WTC11 (cell line): ENCODE measurements at regions not wholly inside any gene's neighbourhood (a gene's known extent, or its start where the extent isn't known, plus 50 kb on each side); places are given as distances from the start of the nearest gene placed in this dataset.

Experiments used
- ATAC-seq: fragments of 200-7000 bp; cut with Tn5 transposase; 2 replicates; pipeline ENCODE4 v1.10.0; 2021; ENCODE audit warnings: mild to moderate bottlenecking, moderate library complexity
- CTCF ChIA-PET: fragments of 300-600 bp; sonication (Branson Sonifier 250); formaldehyde crosslinking; loops from one replicate; lab custom pipeline; 2021; ENCODE audit warnings: antibody characterized with exemption; lab: Charles Lee
- POLR2A ChIA-PET: fragments of 350-600 bp; sonication (Branson Sonifier 250); formaldehyde crosslinking; loops from one replicate; lab custom pipeline; 2021; ENCODE audit warnings: antibody characterized with exemption; lab: Charles Lee
- DNase-seq: peaks from one replicate; pipeline ENCODE4 v3.0.0; 2021; ENCODE audit warnings: low spot score
- H3K27ac Mint-ChIP-seq: 2 replicates; pipeline ENCODE4 v1.8.0; 2021; ENCODE audit warnings: mixed read lengths
- H3K27me3 Mint-ChIP-seq: 2 replicates; pipeline ENCODE4 v1.8.0; 2021; ENCODE audit warnings: low read depth, mild to moderate bottlenecking, moderate library complexity, mixed read lengths
- H3K36me3 Mint-ChIP-seq: 2 replicates; pipeline ENCODE4 v1.8.0; 2021; ENCODE audit warnings: mixed read lengths
- H3K4me1 Mint-ChIP-seq: 2 replicates; pipeline ENCODE4 v1.8.0; 2022; ENCODE audit warnings: mixed read lengths
- H3K4me3 Mint-ChIP-seq: 2 replicates; pipeline ENCODE4 v1.8.0; 2021; ENCODE audit warnings: mild to moderate bottlenecking, moderate library complexity, mixed read lengths
- H3K9me3 Mint-ChIP-seq: 2 replicates; pipeline ENCODE4 v1.8.0; 2021; ENCODE audit warnings: mixed read lengths
- ESRRA ChIP-seq: sonication (generic); formaldehyde crosslinking; IDR thresholded peaks from 2 replicates; pipeline ENCODE4 v1.8.1; 2022; ENCODE audit warnings: mild to moderate bottlenecking, missing genetic modification reagents, borderline replicate concordance
- GRHL2 ChIP-seq: fragments of 250-450 bp; sonication (Bioruptor Pico); IDR thresholded peaks from 2 replicates; pipeline ENCODE4 v1.8.0; 2022; ENCODE audit warnings: mild to moderate bottlenecking, moderate library complexity; ENCODE audit not compliant: insufficient replicate concordance, severe bottlenecking
- GTF2I ChIP-seq: fragments of 250-450 bp; sonication (Bioruptor Pico); conservative IDR thresholded peaks from 2 replicates; pipeline ENCODE4 v1.4.0; 2021; ENCODE audit warnings: mild to moderate bottlenecking
- NFATC4 ChIP-seq: fragments of 250-450 bp; sonication (Bioruptor Pico); IDR thresholded peaks from 2 replicates; pipeline ENCODE4 v1.9.0; 2021; ENCODE audit warnings: mild to moderate bottlenecking
- RORB ChIP-seq: fragments of 250-450 bp; sonication (Bioruptor Pico); IDR thresholded peaks from 2 replicates; pipeline ENCODE4 v1.9.0; 2021; ENCODE audit warnings: mild to moderate bottlenecking
- SOX15 ChIP-seq: fragments of 250-450 bp; sonication (Bioruptor Pico); IDR thresholded peaks from 2 replicates; pipeline ENCODE4 v1.9.0; 2021; ENCODE audit warnings: mild to moderate bottlenecking
- SP1 ChIP-seq: sonication (generic); formaldehyde crosslinking; conservative IDR thresholded peaks from 2 replicates; pipeline ENCODE4 v1.8.1; 2022; ENCODE audit warnings: missing genetic modification reagents
- TP53 ChIP-seq: sonication (generic); formaldehyde crosslinking; IDR thresholded peaks from 2 replicates; pipeline ENCODE4 v1.8.1; 2023; ENCODE audit warnings: mild to moderate bottlenecking, missing genetic modification reagents
- ZNF138 ChIP-seq: sonication (generic); formaldehyde crosslinking; conservative IDR thresholded peaks from 2 replicates; pipeline ENCODE4 v1.8.1; 2022; ENCODE audit warnings: mild to moderate bottlenecking, moderate library complexity, missing genetic modification reagents
- ZNF232 ChIP-seq: sonication (generic); formaldehyde crosslinking; IDR thresholded peaks from 2 replicates; pipeline ENCODE4 v1.8.0; 2022; ENCODE audit warnings: mild to moderate bottlenecking, missing genetic modification reagents
- ZNF416 ChIP-seq: fragments of 250-450 bp; sonication (Bioruptor Pico); IDR thresholded peaks from 2 replicates; pipeline ENCODE4 v1.9.0; 2021; ENCODE audit warnings: mild to moderate bottlenecking, inconsistent platforms
- ZNF671 ChIP-seq: fragments of 250-450 bp; sonication (Bioruptor Pico); IDR thresholded peaks from 2 replicates; pipeline ENCODE4 v1.8.0; 2021; ENCODE audit warnings: mild to moderate bottlenecking
- TF ChIP-seq, protein P1 (sequence below): sonication (generic); formaldehyde crosslinking; IDR thresholded peaks from 2 replicates; pipeline ENCODE4 v1.8.1; 2023; ENCODE audit warnings: mild to moderate bottlenecking, missing genetic modification reagents
- TF ChIP-seq, protein P2 (sequence below): sonication (generic); formaldehyde crosslinking; IDR thresholded peaks from 2 replicates; pipeline ENCODE4 v1.8.1; 2022; ENCODE audit warnings: low read depth, mild to moderate bottlenecking, moderate library complexity, missing genetic modification reagents, borderline replicate concordance
- TF ChIP-seq, protein P3 (sequence below): sonication (generic); formaldehyde crosslinking; IDR thresholded peaks from 2 replicates; pipeline ENCODE4 v1.8.1; 2022; ENCODE audit warnings: mild to moderate bottlenecking, moderate library complexity, missing genetic modification reagents
- TF ChIP-seq, protein P4 (sequence below): sonication (generic); formaldehyde crosslinking; IDR thresholded peaks from 2 replicates; pipeline ENCODE4 v1.8.0; 2022; ENCODE audit warnings: mild to moderate bottlenecking, missing genetic modification reagents
- TF ChIP-seq, protein P5 (sequence below): sonication (generic); formaldehyde crosslinking; IDR thresholded peaks from 2 replicates; pipeline ENCODE4 v1.8.1; 2023; ENCODE audit warnings: mild to moderate bottlenecking, missing genetic modification reagents, moderate library complexity
- TF ChIP-seq, protein P6 (sequence below): fragments of 250-450 bp; sonication (Bioruptor Pico); IDR thresholded peaks from 2 replicates; pipeline ENCODE4 v2.1.2; 2022; ENCODE audit warnings: mild to moderate bottlenecking, moderate library complexity

DNA sequence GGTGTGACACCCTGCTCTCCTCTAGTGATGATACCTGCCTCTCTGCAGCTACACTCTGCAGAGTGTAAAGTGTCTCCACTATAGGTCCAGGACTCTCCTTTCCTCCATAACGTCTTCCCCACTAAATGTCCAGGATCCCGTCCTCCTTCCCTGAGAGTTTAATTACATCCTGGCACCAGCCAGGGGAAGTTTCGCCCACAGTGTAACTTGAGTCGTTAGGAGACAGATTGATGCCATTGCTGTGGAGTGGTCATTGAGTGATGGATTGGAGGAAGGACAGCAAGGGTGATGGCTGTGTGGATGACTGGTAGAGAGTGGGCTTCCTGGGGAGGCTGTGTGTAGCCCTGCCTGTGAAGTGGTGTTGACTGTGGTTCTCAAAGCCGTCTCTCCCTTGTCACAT, 84.0 kb upstream of the TMEM132D start (continued):
- TF ChIP-seq, protein P1, sequence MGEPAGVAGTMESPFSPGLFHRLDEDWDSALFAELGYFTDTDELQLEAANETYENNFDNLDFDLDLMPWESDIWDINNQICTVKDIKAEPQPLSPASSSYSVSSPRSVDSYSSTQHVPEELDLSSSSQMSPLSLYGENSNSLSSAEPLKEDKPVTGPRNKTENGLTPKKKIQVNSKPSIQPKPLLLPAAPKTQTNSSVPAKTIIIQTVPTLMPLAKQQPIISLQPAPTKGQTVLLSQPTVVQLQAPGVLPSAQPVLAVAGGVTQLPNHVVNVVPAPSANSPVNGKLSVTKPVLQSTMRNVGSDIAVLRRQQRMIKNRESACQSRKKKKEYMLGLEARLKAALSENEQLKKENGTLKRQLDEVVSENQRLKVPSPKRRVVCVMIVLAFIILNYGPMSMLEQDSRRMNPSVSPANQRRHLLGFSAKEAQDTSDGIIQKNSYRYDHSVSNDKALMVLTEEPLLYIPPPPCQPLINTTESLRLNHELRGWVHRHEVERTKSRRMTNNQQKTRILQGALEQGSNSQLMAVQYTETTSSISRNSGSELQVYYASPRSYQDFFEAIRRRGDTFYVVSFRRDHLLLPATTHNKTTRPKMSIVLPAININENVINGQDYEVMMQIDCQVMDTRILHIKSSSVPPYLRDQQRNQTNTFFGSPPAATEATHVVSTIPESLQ (CRISPR knock-in tag): no peak
- TF ChIP-seq ZNF138 (CRISPR knock-in tag): no peak
- TF ChIP-seq, protein P2, sequence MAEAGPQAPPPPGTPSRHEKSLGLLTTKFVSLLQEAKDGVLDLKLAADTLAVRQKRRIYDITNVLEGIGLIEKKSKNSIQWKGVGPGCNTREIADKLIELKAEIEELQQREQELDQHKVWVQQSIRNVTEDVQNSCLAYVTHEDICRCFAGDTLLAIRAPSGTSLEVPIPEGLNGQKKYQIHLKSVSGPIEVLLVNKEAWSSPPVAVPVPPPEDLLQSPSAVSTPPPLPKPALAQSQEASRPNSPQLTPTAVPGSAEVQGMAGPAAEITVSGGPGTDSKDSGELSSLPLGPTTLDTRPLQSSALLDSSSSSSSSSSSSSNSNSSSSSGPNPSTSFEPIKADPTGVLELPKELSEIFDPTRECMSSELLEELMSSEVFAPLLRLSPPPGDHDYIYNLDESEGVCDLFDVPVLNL (CRISPR knock-in tag): no peak

DNA sequence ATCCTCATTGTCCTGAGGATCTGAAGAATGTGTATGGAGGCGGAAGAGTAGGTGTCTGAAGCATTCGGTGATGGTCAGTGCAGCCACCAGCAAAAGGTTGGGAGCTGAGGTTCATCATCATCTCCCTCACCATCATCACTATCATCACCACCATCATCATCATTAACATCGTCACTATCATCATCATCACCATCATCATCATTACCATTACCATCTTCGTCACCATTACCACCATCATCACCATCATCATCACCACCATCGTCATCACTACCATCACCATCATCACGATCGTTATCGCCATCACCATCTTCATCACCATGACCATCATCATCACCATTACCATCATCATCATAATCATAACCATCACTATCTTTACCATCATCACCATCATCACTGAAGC, 90.8 kb upstream of the TMEM132D start:
- POLR2A ChIA-PET: no interaction called here
- Mint-ChIP-seq H3K4me1 (peaks cover 20% of the 10 kb centered on the region), H3K36me3 (peaks cover 70% of the 10 kb centered on the region), H3K4me3 (no peak overlapping the region), H3K9me3 (peaks cover 83% of the 10 kb centered on the region), H3K27me3 (peaks cover 9% of the 10 kb centered on the region), H3K27ac (no peak overlapping the region)
- no peak for DNase-seq
- TF ChIP-seq ZNF416 (CRISPR knock-in tag) (no peak), ZNF232 (CRISPR knock-in tag) (no peak), ZNF671 (CRISPR knock-in tag) (no peak), ESRRA (CRISPR knock-in tag) (no peak), TP53 (CRISPR knock-in tag) (no peak), GRHL2 (CRISPR knock-in tag) (no peak), SOX15 (CRISPR knock-in tag) (no peak), SP1 (CRISPR knock-in tag) (no peak), RORB (CRISPR knock-in tag) (no peak)
- TF ChIP-seq, protein P3, sequence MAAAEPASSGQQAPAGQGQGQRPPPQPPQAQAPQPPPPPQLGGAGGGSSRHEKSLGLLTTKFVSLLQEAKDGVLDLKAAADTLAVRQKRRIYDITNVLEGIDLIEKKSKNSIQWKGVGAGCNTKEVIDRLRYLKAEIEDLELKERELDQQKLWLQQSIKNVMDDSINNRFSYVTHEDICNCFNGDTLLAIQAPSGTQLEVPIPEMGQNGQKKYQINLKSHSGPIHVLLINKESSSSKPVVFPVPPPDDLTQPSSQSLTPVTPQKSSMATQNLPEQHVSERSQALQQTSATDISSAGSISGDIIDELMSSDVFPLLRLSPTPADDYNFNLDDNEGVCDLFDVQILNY (CRISPR knock-in tag): no peak
- TF ChIP-seq, protein P4, sequence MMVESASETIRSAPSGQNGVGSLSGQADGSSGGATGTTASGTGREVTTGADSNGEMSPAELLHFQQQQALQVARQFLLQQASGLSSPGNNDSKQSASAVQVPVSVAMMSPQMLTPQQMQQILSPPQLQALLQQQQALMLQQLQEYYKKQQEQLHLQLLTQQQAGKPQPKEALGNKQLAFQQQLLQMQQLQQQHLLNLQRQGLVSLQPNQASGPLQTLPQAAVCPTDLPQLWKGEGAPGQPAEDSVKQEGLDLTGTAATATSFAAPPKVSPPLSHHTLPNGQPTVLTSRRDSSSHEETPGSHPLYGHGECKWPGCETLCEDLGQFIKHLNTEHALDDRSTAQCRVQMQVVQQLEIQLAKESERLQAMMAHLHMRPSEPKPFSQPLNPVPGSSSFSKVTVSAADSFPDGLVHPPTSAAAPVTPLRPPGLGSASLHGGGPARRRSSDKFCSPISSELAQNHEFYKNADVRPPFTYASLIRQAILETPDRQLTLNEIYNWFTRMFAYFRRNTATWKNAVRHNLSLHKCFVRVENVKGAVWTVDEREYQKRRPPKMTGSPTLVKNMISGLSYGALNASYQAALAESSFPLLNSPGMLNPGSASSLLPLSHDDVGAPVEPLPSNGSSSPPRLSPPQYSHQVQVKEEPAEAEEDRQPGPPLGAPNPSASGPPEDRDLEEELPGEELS: no peak
- no peak for ATAC-seq
- CTCF ChIA-PET: no interaction called here

DNA sequence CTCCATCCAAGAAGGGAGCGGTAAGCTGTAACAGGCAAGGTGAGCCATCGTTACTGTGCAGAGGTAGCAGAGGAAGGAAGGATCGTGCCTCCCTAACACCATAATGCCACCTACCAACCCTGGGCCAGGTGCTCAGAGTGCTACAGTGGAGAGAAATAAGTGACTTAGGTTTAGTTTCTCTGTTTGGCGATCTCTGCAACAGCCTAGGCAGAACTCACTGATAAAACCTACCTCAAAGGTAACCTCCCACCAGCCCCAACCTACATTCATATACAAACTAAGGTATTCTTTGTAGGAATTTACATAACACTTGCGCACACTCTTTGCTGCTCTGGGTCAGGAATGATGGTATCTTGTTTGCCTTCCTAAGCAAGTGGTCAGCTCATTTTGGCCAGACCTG, 93.4 kb upstream of the TMEM132D start:
- DNase-seq: no peak
- Mint-ChIP-seq H3K9me3 (peaks cover 78% of the 10 kb centered on the region), H3K27ac (peak overlapping the region; percentile 67; the same call in 1 of the 2 replicates), H3K36me3 (peaks cover 73% of the 10 kb centered on the region), H3K27me3 (peaks cover 10% of the 10 kb centered on the region), H3K4me3 (peak overlapping the region; percentile 40), H3K4me1 (peaks cover 20% of the 10 kb centered on the region)
- ChIA-PET POLR2A (interaction anchor here (1.1 kb wide), 1 partner anchor 17 kb away, joined by 3 read pairs; no protein-coding TSS in a partner anchor), CTCF (interaction anchor here (1.4 to 2.3 kb wide), 2 partner anchors 17 to 83 kb away, joined by 3 to 9 read pairs; no protein-coding TSS in a partner anchor)
- peak; percentile 98 for ATAC-seq
- TF ChIP-seq GTF2I (CRISPR knock-in tag) (no peak), NFATC4 (no peak)
- TF ChIP-seq, protein P5, sequence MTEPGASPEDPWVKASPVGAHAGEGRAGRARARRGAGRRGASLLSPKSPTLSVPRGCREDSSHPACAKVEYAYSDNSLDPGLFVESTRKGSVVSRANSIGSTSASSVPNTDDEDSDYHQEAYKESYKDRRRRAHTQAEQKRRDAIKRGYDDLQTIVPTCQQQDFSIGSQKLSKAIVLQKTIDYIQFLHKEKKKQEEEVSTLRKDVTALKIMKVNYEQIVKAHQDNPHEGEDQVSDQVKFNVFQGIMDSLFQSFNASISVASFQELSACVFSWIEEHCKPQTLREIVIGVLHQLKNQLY (CRISPR knock-in tag): no peak
- TF ChIP-seq, protein P6, sequence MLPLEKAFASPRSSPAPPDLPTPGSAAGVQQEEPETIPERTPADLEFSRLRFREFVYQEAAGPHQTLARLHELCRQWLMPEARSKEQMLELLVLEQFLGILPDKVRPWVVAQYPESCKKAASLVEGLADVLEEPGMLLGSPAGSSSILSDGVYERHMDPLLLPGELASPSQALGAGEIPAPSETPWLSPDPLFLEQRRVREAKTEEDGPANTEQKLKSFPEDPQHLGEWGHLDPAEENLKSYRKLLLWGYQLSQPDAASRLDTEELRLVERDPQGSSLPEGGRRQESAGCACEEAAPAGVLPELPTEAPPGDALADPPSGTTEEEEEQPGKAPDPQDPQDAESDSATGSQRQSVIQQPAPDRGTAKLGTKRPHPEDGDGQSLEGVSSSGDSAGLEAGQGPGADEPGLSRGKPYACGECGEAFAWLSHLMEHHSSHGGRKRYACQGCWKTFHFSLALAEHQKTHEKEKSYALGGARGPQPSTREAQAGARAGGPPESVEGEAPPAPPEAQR: no peak
